Spleen (tissue), 11 donors: ENCODE measurements at regions not wholly inside any gene's neighbourhood (a gene's known extent, or its start where the extent isn't known, plus 50 kb on each side); places are given as distances from the start of the nearest gene placed in this dataset.

Source experiments
- DNase-seq: peaks from one replicate; pipeline ENCODE4 v3.0.0-alpha.2; 2020
- H3K27ac ChIP-seq, 8 donors: fragments of 200-600 bp; sonication (generic) in 7 of 8; 1 replicate in 4 of 8; 2 replicates in 4 of 8; pipeline versions ENCODE4 v1.5.0 to v1.8.0; 2016 to 2021; ENCODE audit warnings: inconsistent platforms in 4 of 8, mild to moderate bottlenecking in 4 of 8, moderate library complexity in 1 of 8
- H3K27me3 ChIP-seq, 7 donors: fragments of 200-600 bp; sonication (generic) in 6 of 7; replicated peaks in 1 of 7; 1 replicate in 4 of 7; 2 replicates in 3 of 7; pipeline versions ENCODE4 v1.5.0 to v1.8.0; 2016 to 2021; ENCODE audit warnings: inconsistent platforms in 3 of 7, mild to moderate bottlenecking in 1 of 7
- H3K36me3 ChIP-seq, 6 donors: fragments of 200-600 bp; sonication (generic) in 5 of 6; 1 replicate in 4 of 6; 2 replicates in 2 of 6; pipeline versions ENCODE4 v1.5.0 to v1.8.0; 2016 to 2021; ENCODE audit warnings: inconsistent platforms in 2 of 6
- H3K4me1 ChIP-seq, 6 donors: fragments of 200-600 bp; sonication (generic) in 5 of 6; 1 replicate in 3 of 6; 2 replicates in 3 of 6; pipeline versions ENCODE4 v1.5.0 to v1.8.0; 2016 to 2021; ENCODE audit warnings: inconsistent platforms in 3 of 6
- H3K4me3 ChIP-seq, 8 donors: fragments of 200-600 bp; sonication (generic) in 7 of 8; 1 replicate in 4 of 8; 2 replicates in 4 of 8; pipeline versions ENCODE4 v1.5.0 to v1.8.0; 2016 to 2021; ENCODE audit warnings: inconsistent platforms in 4 of 8, mild to moderate bottlenecking in 4 of 8, moderate library complexity in 2 of 8
- H3K9me3 ChIP-seq, 8 donors: fragments of 200-600 bp; sonication (generic) in 7 of 8; 1 replicate in 4 of 8; 2 replicates in 4 of 8; pipeline versions ENCODE4 v1.5.0 to v1.8.0; 2016 to 2021; ENCODE audit warnings: inconsistent platforms in 4 of 8
- CTCF ChIP-seq, 11 experiments: fragments of 200-600 bp in 7 of 11; fragments of 450-650 bp in 4 of 11; sonication (generic) in 4 of 11; IDR thresholded peaks in 8 of 11; conservative IDR thresholded peaks in 3 of 11; 1 replicate in 7 of 11; 2 replicates in 4 of 11; pipeline versions ENCODE4 v1.4.0 to v1.8.0; 2016 to 2021; ENCODE audit warnings: antibody characterized with exemption in 11 of 11, inconsistent platforms in 4 of 11, mild to moderate bottlenecking in 1 of 11
- POLR2A ChIP-seq, 3 donors: fragments of 450-650 bp; IDR thresholded peaks; one replicate each; pipeline ENCODE4 v1.5.1; 2017; ENCODE audit warnings: antibody characterized with exemption in 3 of 3, mild to moderate bottlenecking in 1 of 3
- POLR2AphosphoS5 ChIP-seq, 3 donors: sonication (generic); formaldehyde crosslinking; IDR thresholded peaks; one replicate each; pipeline ENCODE4 v1.5.1; 2017; ENCODE audit warnings: antibody characterized with exemption in 3 of 3
- WGBS, 5 donors: extraction: QIAGEN DNeasy Blood & Tissue Kit in 3 of 5; methylation state at CpG; one replicate each; pipeline versions ENCODE4 v1.1.5 to v1.1.7; 2013 to 2018; 5-methylcytosine and 5-hydroxymethylcytosine counted together
- intact Hi-C: fragments of 100-400 bp; cut with DNase I; formaldehyde crosslinking; loops from one replicate; pipeline ENCODE4 v1.15.0; 2023; ENCODE audit warnings: low total_unique reads
- donor health status: healthy with polysubstance abuse.
- donor health status: DM: no; HTN: no; CAD: no; lungs with moderate emphysema.
- donor health status: DM: no; HTN: no; CAD: no.
- donor health status: Bipolar disorder and iron deficiency.
- donor health status: healthy.
- donor health status: DM: no; HTN: no; CAD: no.
- donor health status: DM: yes; HTN: yes; CAD: no.

- DNase-seq: no peak
- no peak for TF ChIP-seq POLR2A (IDR thresholded peaks at IDR 0.05)
- no peak for TF ChIP-seq POLR2AphosphoS5 (IDR thresholded peaks at IDR 0.05)
- TF ChIP-seq CTCF (IDR thresholded peaks at IDR 0.05 in 8 of 11, conservative IDR thresholded peaks at IDR 0.05 in 3 of 11): no peak
- Histone ChIP-seq H3K36me3 (no peaks in the 10 kb centered on the region), H3K27me3 (no peaks in the 10 kb centered on the region), H3K4me1 (no peaks in the 10 kb centered on the region), H3K9me3 (no peaks in the 10 kb centered on the region), H3K27ac (no peak overlapping the region), H3K4me3 (no peak overlapping the region)
- intact Hi-C loops: no loop called here
- whole genome bisulfite sequencing, 5 donors: 77 to 93% (median 82%) methylated on average over 2 of the region's 2 CpGs
Observed at GRCh38 chr13:62321895-62322294, 906.2 kb upstream of the PCDH20 start.

- H3K4me1 ChIP-seq: no peaks in the 10 kb centered on the region
- H3K4me3 ChIP-seq: no peak overlapping the region
- intact Hi-C loops: no loop called here
- TF ChIP-seq POLR2A (IDR thresholded peaks at IDR 0.05) (no peak), CTCF (IDR thresholded peaks at IDR 0.05 in 8 of 11, conservative IDR thresholded peaks at IDR 0.05 in 3 of 11) (no peak), POLR2AphosphoS5 (IDR thresholded peaks at IDR 0.05) (no peak)
- no peak for DNase-seq
- H3K27me3 ChIP-seq: no peaks in the 10 kb centered on the region
- WGBS, 5 donors: 6 to 16% (median 14%) methylated on average over 1 of the region's 1 CpG
- H3K36me3 ChIP-seq: no peaks in the 10 kb centered on the region
- H3K27ac ChIP-seq: no peak overlapping the region
- H3K9me3 ChIP-seq: no peaks in the 10 kb centered on the region
Observed at GRCh38 chr13:62321139-62321538, 905.5 kb upstream of the PCDH20 start.

GRCh38 chr13:62320129-62321108 is 904.8 kb upstream of the PCDH20 start:
- Histone ChIP-seq H3K27me3 (no peaks in the 10 kb centered on the region), H3K9me3 (no peaks in the 10 kb centered on the region), H3K4me3 (no peak overlapping the region), H3K27ac (no peak overlapping the region), H3K36me3 (no peaks in the 10 kb centered on the region), H3K4me1 (no peaks in the 10 kb centered on the region)
- WGBS, 5 donors: 45 to 72% (median 57%) methylated on average over 4 of the region's 4 CpGs
- no peak for DNase-seq
- intact Hi-C loops: no loop called here
- TF ChIP-seq CTCF (IDR thresholded peaks at IDR 0.05 in 8 of 11, conservative IDR thresholded peaks at IDR 0.05 in 3 of 11) (peak in 1 of 11 experiments; percentile 22), POLR2A (IDR thresholded peaks at IDR 0.05) (no peak), POLR2AphosphoS5 (IDR thresholded peaks at IDR 0.05) (no peak)

GRCh38 chr13:62309904-62310303 is 894.3 kb upstream of the PCDH20 start:
- Histone ChIP-seq H3K4me3 (no peak overlapping the region), H3K9me3 (peaks cover 0 to 7% (median 0%) of the 10 kb centered on the region in 8 donors), H3K27ac (no peak overlapping the region), H3K27me3 (no peaks in the 10 kb centered on the region), H3K36me3 (no peaks in the 10 kb centered on the region), H3K4me1 (no peaks in the 10 kb centered on the region)
- intact Hi-C loops: no loop called here
- WGBS, 5 donors: 74 to 89% (median 86%) methylated on average over 3 of the region's 3 CpGs
- DNase-seq: no peak
- TF ChIP-seq POLR2AphosphoS5 (IDR thresholded peaks at IDR 0.05): no peak
